NCI-H748 treated with DMSO at 0.1 percent for 48 hours (cell line): ENCODE measurements at regions not wholly inside any gene's neighbourhood (a gene's known extent, or its start where the extent isn't known, plus 50 kb on each side); places are given as distances from the start of the nearest gene placed in this dataset.
A peak's percentile ranks its signal among the peaks of the same experiment; 100 is the strongest.
"Not testable (repeated sequence)": the region's sequence is repeated elsewhere in the genome, so short reads cannot be mapped to it uniquely, and the experiment has no call there.

Experiments
- DNase-seq: peaks from one replicate; lab custom pipeline; 2025; lab: John Stamatoyannopoulos, UW

DNA sequence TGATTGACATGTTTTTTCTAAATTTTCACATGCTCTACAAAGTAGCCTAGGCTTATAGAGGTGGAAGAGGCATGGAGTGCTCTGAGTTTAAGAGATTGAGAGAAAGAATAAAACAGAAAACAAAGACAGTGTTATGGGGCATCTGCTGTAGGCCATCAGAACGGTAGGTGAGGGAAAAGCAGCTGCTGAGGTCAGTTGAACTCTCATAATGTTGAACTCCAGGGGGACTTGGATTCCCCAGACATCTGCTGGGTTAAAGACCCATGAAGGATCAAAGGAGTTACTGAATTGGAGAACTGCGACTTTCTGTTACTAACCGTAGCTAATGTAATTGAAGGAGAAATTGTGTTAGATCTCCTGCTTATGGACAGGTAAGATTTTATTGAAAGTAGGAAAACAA is 333.9 kb downstream of the TFAP2B start:
- no peak for DNase-seq

DNA sequence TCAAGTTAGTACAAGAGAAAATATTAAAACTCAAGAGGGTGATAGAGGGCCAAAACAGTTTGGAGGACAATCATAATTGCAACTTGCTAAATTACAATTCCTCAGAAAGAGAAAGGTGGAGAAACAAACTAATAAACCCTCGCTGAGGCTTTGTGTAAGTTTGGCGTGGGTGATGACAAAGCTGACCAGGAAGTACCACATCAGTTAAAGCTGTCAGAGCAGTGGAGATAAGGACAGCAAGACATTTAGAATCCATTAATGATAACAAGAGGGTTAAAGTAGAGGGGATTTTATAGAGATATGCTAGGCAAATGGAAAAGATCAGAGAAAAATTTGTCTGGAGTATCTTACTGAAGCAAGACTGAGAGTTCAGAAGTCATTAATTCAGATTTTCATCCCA is 334.4 kb downstream of the TFAP2B start:
- no peak for DNase-seq

DNA sequence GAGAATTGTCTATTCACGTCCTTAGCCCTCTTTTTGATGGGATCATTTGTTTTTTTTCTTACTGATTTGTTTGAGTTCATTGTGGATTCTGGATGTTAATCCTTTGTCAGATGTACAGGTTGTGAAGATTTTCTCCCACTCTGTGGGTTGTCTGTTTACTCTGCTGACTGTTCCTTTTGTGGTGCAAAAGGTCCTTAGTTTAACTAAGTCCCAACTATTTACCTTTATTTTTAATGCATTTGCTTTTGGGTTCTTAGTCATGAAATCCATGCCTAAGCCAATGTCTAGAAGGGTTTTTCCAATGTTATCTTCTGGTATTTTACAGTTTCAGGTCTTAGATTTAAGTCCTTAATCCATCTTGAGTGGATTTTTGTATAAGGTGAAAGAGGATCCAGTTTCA is 336.3 kb downstream of the TFAP2B start:
- DNase-seq = not testable (repeated sequence)

GRCh38 chr6:51159260-51159659 is 340.6 kb downstream of the TFAP2B start:
- not testable (repeated sequence) for DNase-seq

DNA sequence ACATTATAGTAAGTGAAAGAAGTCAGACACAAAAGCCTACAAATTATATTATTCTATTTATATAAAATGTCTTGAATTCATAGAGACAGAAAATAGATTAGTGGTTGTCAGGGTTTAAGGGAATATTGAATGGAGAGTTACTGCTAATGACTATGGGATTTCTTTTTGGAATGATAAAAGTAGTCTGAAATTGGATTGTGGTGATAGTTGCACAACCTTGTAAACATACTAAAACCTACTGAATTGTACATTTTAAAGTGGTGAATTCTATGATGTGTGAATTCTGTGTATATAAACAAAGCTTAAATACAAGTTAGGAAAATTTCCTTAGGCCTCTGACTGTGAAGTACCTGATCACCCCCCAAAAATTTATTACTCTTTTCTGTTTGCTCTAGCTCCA is 343.1 kb downstream of the TFAP2B start:
- DNase-seq = no peak

GRCh38 chr6:51163843-51164529 is 345.3 kb downstream of the TFAP2B start:
- no peak for DNase-seq

- no peak for DNase-seq
These were observed 348.2 kb downstream of the TFAP2B start for GRCh38 chr6:51166914-51167313.

- no peak for DNase-seq
These were observed 348.8 kb downstream of the TFAP2B start for GRCh38 chr6:51167468-51167867.

DNA sequence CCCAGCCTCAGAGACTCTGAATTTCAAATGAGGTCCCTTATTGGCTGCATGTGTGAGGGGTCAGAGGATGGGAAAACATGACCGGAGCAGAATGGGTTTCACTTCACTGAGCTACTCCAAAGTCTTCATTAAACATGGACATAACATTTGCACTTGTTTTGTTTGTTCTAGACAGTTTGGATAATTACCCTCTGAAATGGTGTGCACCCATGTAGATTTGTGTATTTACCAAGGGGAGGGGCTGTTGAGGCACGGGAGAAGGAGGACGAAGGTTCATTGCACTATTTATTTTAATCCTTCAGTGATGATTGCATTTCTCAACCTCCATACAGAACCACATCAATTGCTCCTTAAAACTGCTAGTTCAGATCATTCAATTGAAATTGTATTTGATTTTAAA is 364.2 kb downstream of the TFAP2B start:
- DNase-seq = peak; percentile 85

GRCh38 chr6:51184046-51184445 is 365.4 kb downstream of the TFAP2B start:
- no peak for DNase-seq

DNA sequence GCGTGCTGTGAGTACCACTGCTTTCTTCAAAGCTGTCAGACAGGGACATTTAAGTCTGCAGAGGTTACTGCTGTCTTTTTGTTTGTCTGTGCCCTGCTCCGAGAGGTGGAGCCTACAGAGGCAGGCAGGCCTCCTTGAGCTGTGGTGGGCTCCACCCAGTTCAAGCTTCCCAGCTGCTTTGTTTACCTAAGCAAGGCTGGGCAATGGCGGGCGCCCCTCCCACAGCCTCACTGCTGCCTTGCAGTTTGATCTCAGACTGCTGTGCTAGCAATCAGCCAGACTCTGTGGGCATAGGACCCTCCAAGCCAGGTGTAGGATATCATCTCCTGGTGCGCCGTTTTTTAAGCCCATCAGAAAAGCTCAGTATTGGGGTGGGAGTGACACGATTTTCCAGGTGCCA is 374.5 kb downstream of the TFAP2B start:
- not testable (repeated sequence) for DNase-seq

- DNase-seq = no peak
These were observed 380.5 kb downstream of the TFAP2B start for GRCh38 chr6:51199105-51199552.

GRCh38 chr6:51199733-51200260 is 381.1 kb downstream of the TFAP2B start:
- DNase-seq = no peak

DNA sequence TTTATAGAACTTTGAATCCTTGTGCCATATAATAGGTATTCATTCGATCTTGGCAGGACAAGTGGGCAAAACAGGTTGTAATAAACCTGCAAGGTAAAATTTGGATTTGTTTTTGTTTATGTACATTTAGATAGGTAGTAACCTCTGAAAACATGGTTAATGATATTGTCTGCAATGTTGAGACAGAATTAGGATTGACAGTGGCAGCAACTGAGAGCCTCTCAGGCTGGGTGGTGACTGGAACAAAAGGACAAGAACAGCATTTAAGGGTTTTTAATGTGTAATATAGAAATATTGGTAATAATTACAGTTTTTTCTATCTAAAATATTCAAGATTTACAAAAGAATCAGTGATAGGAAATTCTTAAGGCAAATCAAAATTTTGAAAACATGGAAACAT is 382.0 kb downstream of the TFAP2B start:
- no peak for DNase-seq

GRCh38 chr6:51202653-51203052 is 384.0 kb downstream of the TFAP2B start:
- DNase-seq = not testable (repeated sequence)

GRCh38 chr6:51203504-51203903 is 384.8 kb downstream of the TFAP2B start:
- no peak for DNase-seq

DNA sequence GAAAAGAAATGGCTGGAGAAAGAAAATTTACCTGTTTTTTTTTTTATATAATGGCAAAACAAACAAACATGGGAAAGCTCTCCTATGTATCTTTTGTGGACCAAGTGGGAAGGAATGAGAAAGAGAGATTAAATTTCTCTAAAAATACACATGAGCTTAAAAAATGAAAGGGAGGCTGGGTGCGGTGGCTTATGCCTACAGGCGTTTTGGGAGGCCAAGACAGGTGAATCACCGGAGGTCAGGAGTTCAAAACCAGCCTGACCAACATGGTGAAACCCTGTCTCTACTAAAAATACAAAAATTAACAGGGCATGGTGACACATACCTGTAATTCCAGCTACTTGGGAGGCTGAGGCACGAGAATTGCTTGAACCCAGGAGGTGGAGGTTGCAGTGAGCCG is 388.0 kb downstream of the TFAP2B start:
- DNase-seq = not testable (repeated sequence)

DNA sequence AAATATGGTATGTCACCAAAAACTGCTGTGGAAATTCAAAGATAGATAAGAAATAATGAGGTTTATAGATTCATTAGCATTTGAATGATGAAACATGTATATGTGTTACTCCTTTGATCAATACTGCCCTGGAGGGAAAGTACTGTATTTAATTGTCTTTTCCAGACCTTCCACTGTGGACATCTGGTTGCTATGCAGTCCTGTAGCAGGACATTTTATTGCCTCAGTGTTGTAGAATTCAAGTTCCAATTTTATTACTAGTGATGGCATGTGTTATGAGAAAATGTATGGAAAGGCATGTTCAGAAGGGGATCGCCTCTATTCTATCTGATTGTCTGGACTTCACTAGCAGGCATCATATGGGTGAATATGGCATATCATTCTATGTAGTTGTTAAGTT is 391.0 kb downstream of the TFAP2B start:
- DNase-seq = no peak

DNA sequence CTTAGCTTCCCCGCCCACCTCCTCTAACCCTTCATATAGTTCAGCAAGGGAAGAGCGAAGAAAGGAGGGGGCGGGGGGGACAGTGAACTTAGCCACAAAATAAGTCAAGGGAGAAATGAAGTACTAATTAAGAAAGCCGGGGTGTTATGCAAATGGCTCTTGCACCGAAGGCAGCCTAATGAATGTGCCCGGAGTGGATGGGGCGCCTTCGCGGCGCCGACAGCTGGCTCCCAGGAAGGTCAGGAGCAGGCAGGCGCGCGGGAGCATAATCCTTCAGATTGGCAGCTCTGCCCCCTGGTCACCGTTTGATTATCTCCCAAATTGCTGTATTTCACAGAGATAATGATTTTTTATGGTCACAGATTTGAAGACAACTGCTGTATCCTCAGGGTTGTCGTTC is 395.1 kb downstream of the TFAP2B start:
- DNase-seq = no peak

GRCh38 chr6:51214442-51214841 is 395.8 kb downstream of the TFAP2B start:
- no peak for DNase-seq

DNA sequence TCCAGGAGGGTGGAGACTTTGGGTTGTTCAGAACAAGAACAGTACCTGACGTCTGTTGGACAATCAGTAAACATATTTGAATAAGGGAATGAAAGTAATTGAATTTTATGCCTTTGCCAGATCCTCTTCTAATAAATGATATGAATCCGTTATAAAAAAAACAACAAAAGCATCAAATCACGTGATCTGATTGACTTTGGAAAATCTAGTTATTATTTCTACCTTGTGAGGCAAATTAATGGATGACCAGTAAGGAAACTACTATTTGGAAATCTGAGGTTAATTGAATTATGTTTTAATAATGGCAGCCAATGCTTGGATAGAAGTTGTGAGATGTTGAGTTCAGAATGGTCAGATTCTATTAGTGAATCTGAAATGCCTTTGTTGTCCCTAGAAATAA is 399.5 kb downstream of the TFAP2B start:
- DNase-seq = no peak

- peak; percentile 19 for DNase-seq
These were observed 406.0 kb downstream of the TFAP2B start for GRCh38 chr6:51224580-51225240.

- no peak for DNase-seq
These were observed 422.7 kb downstream of the TFAP2B start for GRCh38 chr6:51241376-51241775.

GRCh38 chr6:51249798-51250197 is 431.1 kb downstream of the TFAP2B start:
- DNase-seq = no peak
